NCI-H1694 (cell line): ENCODE measurements at regions not wholly inside any gene's neighbourhood (a gene's known extent, or its start where the extent isn't known, plus 50 kb on each side); places are given as distances from the start of the nearest gene placed in this dataset.

Experiments used
- DNase-seq: peaks from one replicate; lab custom pipeline; 2025; lab: John Stamatoyannopoulos, UW

- DNase-seq: no peak
Observed at GRCh38 chr22:48369789-48370507, 1457.7 kb downstream of the BRD1 start.

GRCh38 chr22:48368975-48369525 is 1458.6 kb downstream of the BRD1 start:
- DNase-seq: no peak

GRCh38 chr22:48367731-48368130 is 1459.9 kb downstream of the BRD1 start:
- no peak for DNase-seq

GRCh38 chr22:48366591-48366990 is 1461.1 kb downstream of the BRD1 start:
- no peak for DNase-seq

GRCh38 chr22:48366056-48366455 is 1461.6 kb downstream of the BRD1 start:
- no peak for DNase-seq

- DNase-seq: no peak
Observed at GRCh38 chr22:48365386-48365785, 1462.3 kb downstream of the BRD1 start.

GRCh38 chr22:48362721-48363404 is 1464.8 kb downstream of the BRD1 start:
- DNase-seq: no peak

- DNase-seq: no peak
Observed at GRCh38 chr22:48361099-48361639, 1466.5 kb downstream of the BRD1 start.

GRCh38 chr22:48359613-48359965 is 1468.1 kb downstream of the BRD1 start:
- no peak for DNase-seq

GRCh38 chr22:48358886-48359612 is 1468.6 kb downstream of the BRD1 start:
- DNase-seq: peak; percentile 31

GRCh38 chr22:48357961-48358360 is 1469.7 kb downstream of the BRD1 start:
- no peak for DNase-seq

GRCh38 chr22:48357196-48357595 is 1470.5 kb downstream of the BRD1 start:
- no peak for DNase-seq

GRCh38 chr22:48356731-48357130 is 1470.9 kb downstream of the BRD1 start:
- DNase-seq: no peak

- DNase-seq: no peak
Observed at GRCh38 chr22:48354096-48354495, 1473.6 kb downstream of the BRD1 start.

- no peak for DNase-seq
Observed at GRCh38 chr22:48353116-48353947, 1474.3 kb downstream of the BRD1 start.

- no peak for DNase-seq
Observed at GRCh38 chr22:48352086-48352911, 1475.4 kb downstream of the BRD1 start.

GRCh38 chr22:48351376-48352085 is 1476.1 kb downstream of the BRD1 start:
- DNase-seq: no peak

GRCh38 chr22:48350456-48350855 is 1477.2 kb downstream of the BRD1 start:
- DNase-seq: no peak

GRCh38 chr22:48348855-48349254 is 1478.8 kb downstream of the BRD1 start:
- no peak for DNase-seq

- DNase-seq: no peak
Observed at GRCh38 chr22:48347311-48347710, 1480.4 kb downstream of the BRD1 start.
